IMR-90 (cell line): ENCODE measurements at regions not wholly inside any gene's neighbourhood (a gene's known extent, or its start where the extent isn't known, plus 50 kb on each side); places are given as distances from the start of the nearest gene placed in this dataset.

ENCODE experiments used
- BHLHE40 ChIP-seq: fragments of 150-350 bp; IDR thresholded peaks from 2 replicates; pipeline ENCODE4 v1.6.1; 2016; ENCODE audit warnings: mild to moderate bottlenecking, low read depth, low read length
- CEBPB ChIP-seq: IDR thresholded peaks from 2 replicates; pipeline ENCODE4 v1.6.1; 2012; ENCODE audit warnings: low read depth, low read length, improper control_type of control experiment
- CHD1 ChIP-seq: IDR thresholded peaks from 2 replicates; pipeline ENCODE4 v1.6.1; 2012; ENCODE audit warnings: low read depth, low read length, improper control_type of control experiment
- CTCF ChIP-seq: conservative IDR thresholded peaks from 2 replicates; pipeline ENCODE4 v1.5.1; 2012; ENCODE audit warnings: mild to moderate bottlenecking, low read depth, low read length, improper control_type of control experiment
- ELK1 ChIP-seq: fragments of 150-350 bp; IDR thresholded peaks from 2 replicates; pipeline ENCODE4 v1.6.1; 2016; ENCODE audit warnings: low read depth, mild to moderate bottlenecking, low read length, moderate library complexity, borderline replicate concordance
- FOS ChIP-seq: fragments of 150-350 bp; IDR thresholded peaks from 2 replicates; pipeline ENCODE4 v1.6.1; 2016; ENCODE audit warnings: low read depth, low read length
- MAFK ChIP-seq: IDR thresholded peaks from 2 replicates; pipeline ENCODE4 v1.6.1; 2012; ENCODE audit warnings: low read depth, low read length, improper control_type of control experiment
- MXI1 ChIP-seq: IDR thresholded peaks from 2 replicates; pipeline ENCODE4 v1.6.1; 2012; ENCODE audit warnings: low read depth, mild to moderate bottlenecking, low read length, moderate library complexity, borderline replicate concordance
- POLR2A ChIP-seq: IDR thresholded peaks from 2 replicates; pipeline ENCODE4 v1.6.1; 2012; ENCODE audit warnings: mild to moderate bottlenecking, low read depth, low read length
- RAD21 ChIP-seq: IDR thresholded peaks from 2 replicates; pipeline ENCODE4 v1.6.1; 2012; ENCODE audit warnings: low read length, improper control_type of control experiment
- RCOR1 ChIP-seq: IDR thresholded peaks from 2 replicates; pipeline ENCODE4 v1.6.1; 2012; ENCODE audit warnings: mild to moderate bottlenecking, low read length, improper control_type of control experiment; ENCODE audit not compliant: insufficient replicate concordance
- RFX5 ChIP-seq: IDR thresholded peaks from 2 replicates; pipeline ENCODE4 v1.8.0; 2012; ENCODE audit warnings: low read depth, mild to moderate bottlenecking, low read length, moderate library complexity
- USF2 ChIP-seq: fragments of 150-350 bp; IDR thresholded peaks from 2 replicates; pipeline ENCODE4 v1.6.1; 2017; ENCODE audit warnings: mild to moderate bottlenecking, antibody characterized with exemption, low read length, low read depth

- TF ChIP-seq CTCF, result no peak
- TF ChIP-seq RFX5, result no peak
- no peak for TF ChIP-seq BHLHE40
- TF ChIP-seq POLR2A, result no peak
- TF ChIP-seq ELK1, result no peak
- TF ChIP-seq FOS, result no peak
- no peak for TF ChIP-seq CEBPB
- TF ChIP-seq RAD21, result no peak
- no peak for TF ChIP-seq RCOR1
- TF ChIP-seq MXI1, result no peak
- no peak for TF ChIP-seq MAFK
- no peak for TF ChIP-seq CHD1
- TF ChIP-seq USF2, result no peak
These were observed 170.3 kb upstream of the PDE7B start for GRCh38 chr6:135680964-135681913.
